Fibroblast of villous mesenchyme (primary cell): ENCODE measurements at regions not wholly inside any gene's neighbourhood (a gene's known extent, or its start where the extent isn't known, plus 50 kb on each side); places are given as distances from the start of the nearest gene placed in this dataset.

Experiments used
- DNase-seq: peaks from one replicate; pipeline ENCODE4 v3.0.0-alpha.2; 2010; ENCODE audit warnings: low read depth
- H3K4me3 ChIP-seq: 2 replicates; pipeline ENCODE4 v1.5.1; 2011; ENCODE audit warnings: low read depth, mild to moderate bottlenecking, low read length
- CTCF ChIP-seq: IDR thresholded peaks from 2 replicates; pipeline ENCODE4 v1.5.1; 2012; ENCODE audit warnings: low read depth, mild to moderate bottlenecking, low read length; ENCODE audit not compliant: insufficient read depth

- TF ChIP-seq CTCF = no peak
- H3K4me3 ChIP-seq = no peak overlapping the region
- DNase-seq = no peak
Observed at GRCh38 chr14:98622208-98623051, 649.6 kb downstream of the BCL11B start.

GRCh38 chr14:98623788-98624415, 648.1 kb downstream of the BCL11B start:
- no peak overlapping the region for H3K4me3 ChIP-seq
- no peak for DNase-seq
- TF ChIP-seq CTCF = no peak

GRCh38 chr14:98633380-98633779, 638.6 kb downstream of the BCL11B start:
- no peak for DNase-seq
- no peak overlapping the region for H3K4me3 ChIP-seq
- TF ChIP-seq CTCF = no peak

GRCh38 chr14:98634043-98634820, 637.8 kb downstream of the BCL11B start:
- DNase-seq = no peak
- TF ChIP-seq CTCF = no peak
- H3K4me3 ChIP-seq = no peak overlapping the region

GRCh38 chr14:98638366-98638765, 633.6 kb downstream of the BCL11B start:
- H3K4me3 ChIP-seq = no peak overlapping the region
- no peak for TF ChIP-seq CTCF
- DNase-seq = no peak

DNA sequence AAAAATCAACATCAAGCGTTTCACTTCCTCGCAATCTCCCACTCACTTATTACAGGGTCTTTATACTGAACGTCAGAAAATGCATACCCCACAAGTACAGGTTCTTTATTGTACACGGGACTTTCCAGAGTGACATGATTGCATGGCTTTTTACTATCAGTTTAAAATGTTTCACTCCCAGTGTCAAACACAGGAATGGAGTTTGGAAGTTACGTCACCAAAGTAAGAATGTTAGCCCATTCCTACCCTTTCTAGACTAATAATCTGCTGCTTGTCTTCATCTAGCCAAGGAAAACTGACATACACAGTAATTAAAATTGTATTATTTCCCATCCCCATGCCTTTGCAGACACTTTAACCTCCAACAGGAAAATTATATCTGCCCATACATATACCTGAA, 624.2 kb downstream of the BCL11B start:
- H3K4me3 ChIP-seq = no peak overlapping the region
- no peak for TF ChIP-seq CTCF
- DNase-seq = no peak
